ENCODE measurements at regions not wholly inside any gene's neighbourhood (a gene's known extent, or its start where the extent isn't known, plus 50 kb on each side); places are given as distances from the start of the nearest gene placed in this dataset.

- H3K27ac ChIP-seq (ENCODE audit: low read depth in 1 of 2, low read length in 2 of 2): no peak overlapping the region
- no peak for DNase-seq (ENCODE audit: low spot score)
- no peak overlapping the region for H3K9ac ChIP-seq (ENCODE audit: low read depth in 1 of 2, low read length in 2 of 2)
- WGBS: 61% methylated on average over 4 of the region's 4 CpGs
- H3K9me3 ChIP-seq (ENCODE audit: control insufficient read depth in 4 of 4, low read length in 3 of 4): peaks cover 0 to 2% (median 0%) of the 10 kb centered on the region in 4 donors
- no peaks in the 10 kb centered on the region for H3K4me1 ChIP-seq (ENCODE audit: control insufficient read depth in 4 of 4, insufficient read depth in 4 of 4, low read length in 3 of 4)
- H3K27me3 ChIP-seq (ENCODE audit: control insufficient read depth in 4 of 4, insufficient read depth in 4 of 4, low read length in 3 of 4): peaks cover 0 to 3% (median 1%) of the 10 kb centered on the region in 4 donors
- no peaks in the 10 kb centered on the region for H3K36me3 ChIP-seq (ENCODE audit: control insufficient read depth in 4 of 4, insufficient read depth in 3 of 4, low read depth in 1 of 4, low read length in 3 of 4)
- TF ChIP-seq JUND (IDR thresholded peaks at IDR 0.05) (no peak), FOXA1 (IDR thresholded peaks at IDR 0.05) (no peak), HNF4A (conservative IDR thresholded peaks at IDR 0.05) (no peak), RXRA (IDR thresholded peaks at IDR 0.05) (no peak), MAX (IDR thresholded peaks at IDR 0.05) (no peak), ZBTB33 (IDR thresholded peaks at IDR 0.05) (no peak), GABPA (IDR thresholded peaks at IDR 0.05 in 1 of 2, conservative IDR thresholded peaks at IDR 0.05 in 1 of 2) (no peak), TAF1 (conservative IDR thresholded peaks at IDR 0.05) (no peak), CTCF (IDR thresholded peaks at IDR 0.05; ENCODE audit: low read depth, low read length, missing input control) (no peak)
- H3K4me3 ChIP-seq (ENCODE audit: low read depth in 1 of 3, low read length in 3 of 3): no peak overlapping the region
Observed at GRCh38 chr15:29554531-29554930, 267.7 kb downstream of the TJP1 start.

GRCh38 chr15:29550834-29551465, 271.3 kb downstream of the TJP1 start:
- 70% methylated on average over 5 of the region's 5 CpGs for WGBS
- peaks cover 0 to 7% (median under 1%) of the 10 kb centered on the region in 4 donors for H3K9me3 ChIP-seq (ENCODE audit: control insufficient read depth in 4 of 4, low read length in 3 of 4)
- no peak overlapping the region for H3K27ac ChIP-seq (ENCODE audit: low read depth in 1 of 2, low read length in 2 of 2)
- no peaks in the 10 kb centered on the region for H3K4me1 ChIP-seq (ENCODE audit: control insufficient read depth in 4 of 4, insufficient read depth in 4 of 4, low read length in 3 of 4)
- no peaks in the 10 kb centered on the region for H3K36me3 ChIP-seq (ENCODE audit: control insufficient read depth in 4 of 4, insufficient read depth in 3 of 4, low read depth in 1 of 4, low read length in 3 of 4)
- H3K9ac ChIP-seq (ENCODE audit: low read depth in 1 of 2, low read length in 2 of 2): no peak overlapping the region
- TF ChIP-seq TAF1 (conservative IDR thresholded peaks at IDR 0.05): no peak
- TF ChIP-seq HNF4A (conservative IDR thresholded peaks at IDR 0.05): no peak
- no peak for TF ChIP-seq HNF4G (IDR thresholded peaks at IDR 0.05)
- TF ChIP-seq MAX (IDR thresholded peaks at IDR 0.05): no peak
- no peak for TF ChIP-seq FOXA2 (IDR thresholded peaks at IDR 0.05)
- TF ChIP-seq RAD21 (IDR thresholded peaks at IDR 0.05): no peak
- TF ChIP-seq FOXA1 (IDR thresholded peaks at IDR 0.05): no peak
- TF ChIP-seq YY1 (IDR thresholded peaks at IDR 0.05): no peak
- TF ChIP-seq GABPA (IDR thresholded peaks at IDR 0.05 in 1 of 2, conservative IDR thresholded peaks at IDR 0.05 in 1 of 2): no peak
- no peak for TF ChIP-seq RXRA (IDR thresholded peaks at IDR 0.05)
- peaks cover 0 to 2% (median 0%) of the 10 kb centered on the region in 4 donors for H3K27me3 ChIP-seq (ENCODE audit: control insufficient read depth in 4 of 4, insufficient read depth in 4 of 4, low read length in 3 of 4)
- no peak overlapping the region for H3K4me3 ChIP-seq (ENCODE audit: low read depth in 1 of 3, low read length in 3 of 3)
- no peak for DNase-seq (ENCODE audit: low spot score)

- 76% methylated on average over 2 of the region's 2 CpGs for WGBS
- no peak overlapping the region for H3K4me3 ChIP-seq (ENCODE audit: low read depth in 1 of 3, low read length in 3 of 3)
- TF ChIP-seq FOXA2 (IDR thresholded peaks at IDR 0.05) (no peak), FOXA1 (IDR thresholded peaks at IDR 0.05) (no peak), HNF4A (conservative IDR thresholded peaks at IDR 0.05) (no peak), HNF4G (IDR thresholded peaks at IDR 0.05) (no peak), JUND (IDR thresholded peaks at IDR 0.05) (no peak), TAF1 (conservative IDR thresholded peaks at IDR 0.05) (no peak)
- H3K27me3 ChIP-seq (ENCODE audit: control insufficient read depth in 4 of 4, insufficient read depth in 4 of 4, low read length in 3 of 4): no peaks in the 10 kb centered on the region
- no peaks in the 10 kb centered on the region for H3K4me1 ChIP-seq (ENCODE audit: control insufficient read depth in 4 of 4, insufficient read depth in 4 of 4, low read length in 3 of 4)
- no peak for DNase-seq (ENCODE audit: low spot score)
- no peak overlapping the region for H3K27ac ChIP-seq (ENCODE audit: low read depth in 1 of 2, low read length in 2 of 2)
- peaks cover 0 to 7% (median 2%) of the 10 kb centered on the region in 4 donors for H3K9me3 ChIP-seq (ENCODE audit: control insufficient read depth in 4 of 4, low read length in 3 of 4)
- H3K9ac ChIP-seq (ENCODE audit: low read depth in 1 of 2, low read length in 2 of 2): no peak overlapping the region
- no peaks in the 10 kb centered on the region for H3K36me3 ChIP-seq (ENCODE audit: control insufficient read depth in 4 of 4, insufficient read depth in 3 of 4, low read depth in 1 of 4, low read length in 3 of 4)
Observed at GRCh38 chr15:29548006-29548405, 274.3 kb downstream of the TJP1 start.

Data from liver (tissue), 8 donors.